ENCODE measurements at regions not wholly inside any gene's neighbourhood (a gene's known extent, or its start where the extent isn't known, plus 50 kb on each side); places are given as distances from the start of the nearest gene placed in this dataset.

GRCh38 chr13:67351909-67352308, 121.8 kb upstream of the PCDH9 start:
- Histone ChIP-seq H3K4me3 (ENCODE audit: low read depth, low read length, poor library complexity, severe bottlenecking) (no peak overlapping the region), H3K4me1 (ENCODE audit: insufficient read depth, low read length, poor library complexity, severe bottlenecking) (no peaks in the 10 kb centered on the region), H3K9me3 (ENCODE audit: low read depth, low read length, poor library complexity, severe bottlenecking) (no peaks in the 10 kb centered on the region), H3K36me3 (ENCODE audit: insufficient read depth, low read length, poor library complexity, severe bottlenecking) (no peaks in the 10 kb centered on the region), H3K27ac (ENCODE audit: low read depth, low read length, poor library complexity, severe bottlenecking) (no peak overlapping the region), H3K27me3 (replicated peaks; ENCODE audit: insufficient read depth, low read depth, low read length, poor library complexity) (no peaks in the 10 kb centered on the region)
- POLR2A ChIA-PET (ENCODE audit: low non-redundant PET) = no interaction called here
- no peak for TF ChIP-seq EZH2 (IDR thresholded peaks at IDR 0.05; ENCODE audit: borderline replicate concordance, low read depth, low read length, poor library complexity, severe bottlenecking)
- BruUV-seq (replicated peaks) = no TSS peak
- intact Hi-C loops (cut with micrococcal nuclease; ENCODE audit: unreplicated experiment) = no loop called here
- no peak for DNase-seq (ENCODE audit: low spot score)
- CTCF ChIA-PET = no interaction called here

GRCh38 chr13:67351114-67351513, 121.0 kb upstream of the PCDH9 start:
- CTCF ChIA-PET = no interaction called here
- TF ChIP-seq CTCF (conservative IDR thresholded peaks at IDR 0.05; ENCODE audit: low read depth, low read length) (no peak), EZH2 (IDR thresholded peaks at IDR 0.05; ENCODE audit: borderline replicate concordance, low read depth, low read length, poor library complexity, severe bottlenecking) (no peak)
- Histone ChIP-seq H3K9me3 (ENCODE audit: low read depth, low read length, poor library complexity, severe bottlenecking) (no peaks in the 10 kb centered on the region), H3K4me3 (ENCODE audit: low read depth, low read length, poor library complexity, severe bottlenecking) (no peak overlapping the region), H3K27ac (ENCODE audit: low read depth, low read length, poor library complexity, severe bottlenecking) (no peak overlapping the region), H3K27me3 (replicated peaks; ENCODE audit: insufficient read depth, low read depth, low read length, poor library complexity) (no peaks in the 10 kb centered on the region), H3K4me1 (ENCODE audit: insufficient read depth, low read length, poor library complexity, severe bottlenecking) (no peaks in the 10 kb centered on the region), H3K36me3 (ENCODE audit: insufficient read depth, low read length, poor library complexity, severe bottlenecking) (no peaks in the 10 kb centered on the region)
- BruUV-seq (replicated peaks) = no TSS peak
- intact Hi-C loops (cut with micrococcal nuclease; ENCODE audit: unreplicated experiment) = no loop called here
- POLR2A ChIA-PET (ENCODE audit: low non-redundant PET) = no interaction called here
- no peak for DNase-seq (ENCODE audit: low spot score)

GRCh38 chr13:67343777-67344176, 113.6 kb upstream of the PCDH9 start:
- intact Hi-C loops (cut with micrococcal nuclease; ENCODE audit: unreplicated experiment) = no loop called here
- DNase-seq (ENCODE audit: low spot score) = no peak
- Histone ChIP-seq H3K9me3 (ENCODE audit: low read depth, low read length, poor library complexity, severe bottlenecking) (no peaks in the 10 kb centered on the region), H3K36me3 (ENCODE audit: insufficient read depth, low read length, poor library complexity, severe bottlenecking) (no peaks in the 10 kb centered on the region), H3K27ac (ENCODE audit: low read depth, low read length, poor library complexity, severe bottlenecking) (no peak overlapping the region), H3K27me3 (replicated peaks; ENCODE audit: insufficient read depth, low read depth, low read length, poor library complexity) (no peaks in the 10 kb centered on the region), H3K4me1 (ENCODE audit: insufficient read depth, low read length, poor library complexity, severe bottlenecking) (no peaks in the 10 kb centered on the region), H3K4me3 (ENCODE audit: low read depth, low read length, poor library complexity, severe bottlenecking) (no peak overlapping the region)
- no peak for TF ChIP-seq EZH2 (IDR thresholded peaks at IDR 0.05; ENCODE audit: borderline replicate concordance, low read depth, low read length, poor library complexity, severe bottlenecking)
- TF ChIP-seq CTCF (conservative IDR thresholded peaks at IDR 0.05; ENCODE audit: low read depth, low read length) = no peak
- CTCF ChIA-PET = no interaction called here
- BruUV-seq (replicated peaks) = no TSS peak
- POLR2A ChIA-PET (ENCODE audit: low non-redundant PET) = no interaction called here

GRCh38 chr13:67341406-67341805, 111.3 kb upstream of the PCDH9 start:
- no peaks in the 10 kb centered on the region for H3K36me3 ChIP-seq (ENCODE audit: insufficient read depth, low read length, poor library complexity, severe bottlenecking)
- H3K4me3 ChIP-seq (ENCODE audit: low read depth, low read length, poor library complexity, severe bottlenecking) = no peak overlapping the region
- no peak overlapping the region for H3K27ac ChIP-seq (ENCODE audit: low read depth, low read length, poor library complexity, severe bottlenecking)
- no peak for TF ChIP-seq EZH2 (IDR thresholded peaks at IDR 0.05; ENCODE audit: borderline replicate concordance, low read depth, low read length, poor library complexity, severe bottlenecking)
- TF ChIP-seq CTCF (conservative IDR thresholded peaks at IDR 0.05; ENCODE audit: low read depth, low read length) = no peak
- H3K9me3 ChIP-seq (ENCODE audit: low read depth, low read length, poor library complexity, severe bottlenecking) = no peaks in the 10 kb centered on the region
- POLR2A ChIA-PET (ENCODE audit: low non-redundant PET) = no interaction called here
- no peaks in the 10 kb centered on the region for H3K4me1 ChIP-seq (ENCODE audit: insufficient read depth, low read length, poor library complexity, severe bottlenecking)
- H3K27me3 ChIP-seq (replicated peaks; ENCODE audit: insufficient read depth, low read depth, low read length, poor library complexity) = no peaks in the 10 kb centered on the region
- intact Hi-C loops (cut with micrococcal nuclease; ENCODE audit: unreplicated experiment) = no loop called here
- BruUV-seq (replicated peaks) = no TSS peak
- DNase-seq (ENCODE audit: low spot score) = no peak
- CTCF ChIA-PET = no interaction called here

Measured in A673 (cell line).